ENCODE measurements at regions not wholly inside any gene's neighbourhood (a gene's known extent, or its start where the extent isn't known, plus 50 kb on each side); places are given as distances from the start of the nearest gene placed in this dataset.

- Histone ChIP-seq H3K9me2 (replicated peaks; ENCODE audit: insufficient read depth, low read length) (no peaks in the 10 kb centered on the region), H3F3A (ENCODE audit: insufficient read depth) (no peaks in the 10 kb centered on the region), H3K27ac (ENCODE audit: low read depth, low read length) (no peak overlapping the region), H3K4me3 (ENCODE audit: insufficient read depth, low read length, poor library complexity, severe bottlenecking) (no peak overlapping the region), H3K9me3 (ENCODE audit: insufficient read depth, low read length) (no peaks in the 10 kb centered on the region), H3K4me2 (ENCODE audit: low read depth, low read length, poor library complexity, severe bottlenecking) (no peak overlapping the region), H3K36me3 (ENCODE audit: low read length) (no peaks in the 10 kb centered on the region), H2AFZ (ENCODE audit: low read depth, low read length, severe bottlenecking) (no peak overlapping the region), H4K20me1 (ENCODE audit: low read depth, low read length) (no peaks in the 10 kb centered on the region), H3K79me2 (ENCODE audit: insufficient read depth, low read length) (no peaks in the 10 kb centered on the region), H3K27me3 (ENCODE audit: low read length) (0 out of 2 replicates have a peak, but pooled peaks cover 3% of the 10 kb centered on the region), H3K9ac (ENCODE audit: low read length) (no peak overlapping the region)
- TF ChIP-seq EZH2phosphoT487 (conservative IDR thresholded peaks at IDR 0.05; ENCODE audit: low read length), result no peak
- TF ChIP-seq CTCF (IDR thresholded peaks at IDR 0.05; ENCODE audit: insufficient read depth, low read length, poor library complexity, severe bottlenecking), result no peak
Measured at GRCh38 chr18:76205906-76206305, 289.1 kb downstream of the ZNF516 start.

GRCh38 chr18:76203552-76203951 is 291.5 kb downstream of the ZNF516 start:
- Histone ChIP-seq H3K4me3 (ENCODE audit: insufficient read depth, low read length, poor library complexity, severe bottlenecking) (no peak overlapping the region), H3K9ac (ENCODE audit: low read length) (no peak overlapping the region), H2AFZ (ENCODE audit: low read depth, low read length, severe bottlenecking) (no peak overlapping the region), H3K36me3 (ENCODE audit: low read length) (no peaks in the 10 kb centered on the region), H3K27ac (ENCODE audit: low read depth, low read length) (no peak overlapping the region), H3K4me2 (ENCODE audit: low read depth, low read length, poor library complexity, severe bottlenecking) (no peak overlapping the region), H3K9me3 (ENCODE audit: insufficient read depth, low read length) (no peaks in the 10 kb centered on the region), H3F3A (ENCODE audit: insufficient read depth) (no peaks in the 10 kb centered on the region), H4K20me1 (ENCODE audit: low read depth, low read length) (no peaks in the 10 kb centered on the region), H3K27me3 (ENCODE audit: low read length) (no peaks in the 10 kb centered on the region), H3K9me2 (replicated peaks; ENCODE audit: insufficient read depth, low read length) (0 out of 2 replicates have a peak, but pooled peaks cover 4% of the 10 kb centered on the region), H3K79me2 (ENCODE audit: insufficient read depth, low read length) (no peaks in the 10 kb centered on the region)
- no peak for TF ChIP-seq CTCF (IDR thresholded peaks at IDR 0.05; ENCODE audit: insufficient read depth, low read length, poor library complexity, severe bottlenecking)
- no peak for TF ChIP-seq EZH2phosphoT487 (conservative IDR thresholded peaks at IDR 0.05; ENCODE audit: low read length)

GRCh38 chr18:76202322-76202721 is 292.7 kb downstream of the ZNF516 start:
- 0 out of 2 replicates have a peak, but pooled peaks cover 4% of the 10 kb centered on the region for H3K9me2 ChIP-seq (replicated peaks; ENCODE audit: insufficient read depth, low read length)
- H3K36me3 ChIP-seq (ENCODE audit: low read length), result no peaks in the 10 kb centered on the region

More at GRCh38 chr18:76202322-76202721, 292.7 kb downstream of the ZNF516 start:
- Histone ChIP-seq H3K4me3 (ENCODE audit: insufficient read depth, low read length, poor library complexity, severe bottlenecking) (no peak overlapping the region), H3K4me2 (ENCODE audit: low read depth, low read length, poor library complexity, severe bottlenecking) (no peak overlapping the region), H4K20me1 (ENCODE audit: low read depth, low read length) (no peaks in the 10 kb centered on the region), H3K9ac (ENCODE audit: low read length) (no peak overlapping the region), H2AFZ (ENCODE audit: low read depth, low read length, severe bottlenecking) (no peak overlapping the region), H3K9me3 (ENCODE audit: insufficient read depth, low read length) (no peaks in the 10 kb centered on the region), H3K79me2 (ENCODE audit: insufficient read depth, low read length) (no peaks in the 10 kb centered on the region), H3K27me3 (ENCODE audit: low read length) (no peaks in the 10 kb centered on the region), H3K27ac (ENCODE audit: low read depth, low read length) (no peak overlapping the region), H3F3A (ENCODE audit: insufficient read depth) (no peaks in the 10 kb centered on the region)
- TF ChIP-seq EZH2phosphoT487 (conservative IDR thresholded peaks at IDR 0.05; ENCODE audit: low read length) (no peak), CTCF (IDR thresholded peaks at IDR 0.05; ENCODE audit: insufficient read depth, low read length, poor library complexity, severe bottlenecking) (no peak)
